ENCODE measurements at regions not wholly inside any gene's neighbourhood (a gene's known extent, or its start where the extent isn't known, plus 50 kb on each side); places are given as distances from the start of the nearest gene placed in this dataset.

GRCh38 chr1:218904416-218904815 lies 269.3 kb upstream of the LYPLAL1 start (continued):
- TF ChIP-seq ARID4A (CRISPR knock-in tag; IDR thresholded peaks at IDR 0.05; ENCODE audit: borderline replicate concordance): no peak
- no peak for TF ChIP-seq SOX13 (IDR thresholded peaks at IDR 0.05)
- TF ChIP-seq SOX13 (CRISPR knock-in tag; conservative IDR thresholded peaks at IDR 0.05 in 1 of 2, IDR thresholded peaks at IDR 0.05 in 1 of 2): no peak
- TF ChIP-seq GATAD2A (CRISPR knock-in tag; IDR thresholded peaks at IDR 0.05): no peak
- TF ChIP-seq BRCA1 (CRISPR knock-in tag; IDR thresholded peaks at IDR 0.05): no peak
- TF ChIP-seq, protein P1, sequence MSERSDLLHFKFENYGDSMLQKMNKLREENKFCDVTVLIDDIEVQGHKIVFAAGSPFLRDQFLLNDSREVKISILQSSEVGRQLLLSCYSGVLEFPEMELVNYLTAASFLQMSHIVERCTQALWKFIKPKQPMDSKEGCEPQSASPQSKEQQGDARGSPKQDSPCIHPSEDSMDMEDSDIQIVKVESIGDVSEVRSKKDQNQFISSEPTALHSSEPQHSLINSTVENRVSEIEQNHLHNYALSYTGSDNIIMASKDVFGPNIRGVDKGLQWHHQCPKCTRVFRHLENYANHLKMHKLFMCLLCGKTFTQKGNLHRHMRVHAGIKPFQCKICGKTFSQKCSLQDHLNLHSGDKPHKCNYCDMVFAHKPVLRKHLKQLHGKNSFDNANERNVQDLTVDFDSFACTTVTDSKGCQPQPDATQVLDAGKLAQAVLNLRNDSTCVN (CRISPR knock-in tag; IDR thresholded peaks at IDR 0.05; ENCODE audit: borderline replicate concordance): no peak
- no peak for TF ChIP-seq CREB1 (IDR thresholded peaks at IDR 0.05)
- TF ChIP-seq CREB1 (CRISPR knock-in tag; IDR thresholded peaks at IDR 0.05): no peak
- TF ChIP-seq POLR2AphosphoS5 (IDR thresholded peaks at IDR 0.05; ENCODE audit: low read depth, low read length): no peak
- no peak for TF ChIP-seq CENPT (CRISPR knock-in tag; IDR thresholded peaks at IDR 0.05; ENCODE audit: low read depth)

Measured in HepG2 (cell line).